Immature natural killer cell (primary cell): ENCODE measurements at regions not wholly inside any gene's neighbourhood (a gene's known extent, or its start where the extent isn't known, plus 50 kb on each side); places are given as distances from the start of the nearest gene placed in this dataset.
"Not testable (repeated sequence)": the region's sequence is repeated elsewhere in the genome, so short reads cannot be mapped to it uniquely, and the experiment has no call there.

Experiments
- DNase-seq, 3 donors: peaks; one replicate each; pipeline ENCODE4 v3.0.0; 2022; ENCODE audit warnings: mixed read lengths in 1 of 3
- H3K27ac Mint-ChIP-seq, 6 donors: one replicate each; pipeline ENCODE4 v1.8.0; 2020; ENCODE audit warnings: mixed read lengths in 6 of 6, mild to moderate bottlenecking in 5 of 6, inconsistent platforms in 4 of 6, moderate library complexity in 3 of 6
- H3K27me3 Mint-ChIP-seq, 3 donors: one replicate each; pipeline ENCODE4 v1.8.0; 2020 to 2021; ENCODE audit warnings: low read depth in 3 of 3, mild to moderate bottlenecking in 3 of 3, mixed read lengths in 3 of 3, moderate library complexity in 3 of 3, inconsistent platforms in 1 of 3
- H3K36me3 Mint-ChIP-seq, 3 donors: one replicate each; pipeline ENCODE4 v1.8.0; 2020; ENCODE audit warnings: mixed read lengths in 3 of 3, inconsistent platforms in 2 of 3, mild to moderate bottlenecking in 2 of 3
- H3K4me1 Mint-ChIP-seq, 2 donors: one replicate each; pipeline ENCODE4 v1.8.0; 2020; ENCODE audit warnings: inconsistent platforms in 2 of 2, mild to moderate bottlenecking in 2 of 2, mixed read lengths in 2 of 2, moderate library complexity in 1 of 2
- H3K4me3 Mint-ChIP-seq, 5 donors: one replicate each; pipeline ENCODE4 v1.8.0; 2020; ENCODE audit warnings: mild to moderate bottlenecking in 5 of 5, mixed read lengths in 5 of 5, inconsistent platforms in 3 of 5, moderate library complexity in 3 of 5
- H3K9me3 Mint-ChIP-seq, 6 donors: one replicate each; pipeline ENCODE4 v1.8.0; 2020; ENCODE audit warnings: mild to moderate bottlenecking in 6 of 6, mixed read lengths in 6 of 6, inconsistent platforms in 4 of 6, moderate library complexity in 3 of 6

GRCh38 chr15:75100679-75101078 lies 77.3 kb downstream of the PPCDC start:
- H3K4me3 Mint-ChIP-seq = no peak overlapping the region
- peak overlapping the region in 1 of 6 donors; percentile 31 for H3K27ac Mint-ChIP-seq
- no peak for DNase-seq
- H3K36me3 Mint-ChIP-seq = no peaks in the 10 kb centered on the region
- peaks cover 0 to 3% (median 2%) of the 10 kb centered on the region in 3 donors for H3K27me3 Mint-ChIP-seq
- H3K4me1 Mint-ChIP-seq = peaks cover 12 to 17% of the 10 kb centered on the region in 2 donors
- H3K9me3 Mint-ChIP-seq = no peaks in the 10 kb centered on the region

- DNase-seq = peak; percentile 53 to 69 (median 69)
Observed at GRCh38 chr15:75104804-75105557, 81.6 kb downstream of the PPCDC start.

GRCh38 chr15:75107516-75107907 lies 84.1 kb downstream of the PPCDC start:
- Mint-ChIP-seq H3K4me3 (peak overlapping the region in 1 of 5 donors; percentile 80), H3K27ac (peak overlapping the region; percentile 79 to 93 (median 90)), H3K9me3 (no peaks in the 10 kb centered on the region), H3K27me3 (peaks cover 6 to 13% (median 6%) of the 10 kb centered on the region in 3 donors), H3K4me1 (peaks cover 51 to 56% of the 10 kb centered on the region in 2 donors), H3K36me3 (peaks cover 0 to under 1% (median 0%) of the 10 kb centered on the region in 3 donors)
- DNase-seq = no peak

More at GRCh38 chr15:75104804-75105557, 81.6 kb downstream of the PPCDC start:
- H3K36me3 Mint-ChIP-seq = no peaks in the 10 kb centered on the region
- H3K4me3 Mint-ChIP-seq = peak overlapping the region; percentile 40 to 77 (median 55)
- H3K9me3 Mint-ChIP-seq = no peaks in the 10 kb centered on the region
- peaks cover 6 to 13% (median 6%) of the 10 kb centered on the region in 3 donors for H3K27me3 Mint-ChIP-seq
- H3K4me1 Mint-ChIP-seq = peaks cover 39 to 53% of the 10 kb centered on the region in 2 donors
- peak overlapping the region; percentile 20 to 91 (median 83) for H3K27ac Mint-ChIP-seq

- H3K9me3 Mint-ChIP-seq = no peaks in the 10 kb centered on the region
- H3K36me3 Mint-ChIP-seq = peaks cover 0 to 5% (median 0%) of the 10 kb centered on the region in 3 donors
- H3K4me1 Mint-ChIP-seq = peaks cover 58 to 62% of the 10 kb centered on the region in 2 donors
- peak overlapping the region; percentile 79 to 93 (median 90) for H3K27ac Mint-ChIP-seq
- DNase-seq = peak; percentile 83 to 84 (median 84)
- H3K27me3 Mint-ChIP-seq = peaks cover 6 to 13% (median 6%) of the 10 kb centered on the region in 3 donors
- H3K4me3 Mint-ChIP-seq = peak overlapping the region; percentile 72 to 81 (median 77)
Observed at GRCh38 chr15:75107908-75108838, 84.8 kb downstream of the PPCDC start.

- DNase-seq = no peak
- Mint-ChIP-seq H3K36me3 (peaks cover 0 to 5% (median 3%) of the 10 kb centered on the region in 3 donors), H3K4me1 (peaks cover 62 to 68% of the 10 kb centered on the region in 2 donors), H3K27me3 (peaks cover 6 to 13% (median 8%) of the 10 kb centered on the region in 3 donors), H3K4me3 (peak overlapping the region; percentile 72 to 81 (median 77)), H3K9me3 (peaks cover 0 to 2% (median 0%) of the 10 kb centered on the region in 6 donors), H3K27ac (peak overlapping the region; percentile 79 to 93 (median 90))
Observed at GRCh38 chr15:75109021-75109735, 85.8 kb downstream of the PPCDC start.

GRCh38 chr15:75109736-75110130 lies 86.3 kb downstream of the PPCDC start:
- Mint-ChIP-seq H3K27ac (peak overlapping the region; percentile 51 to 90 (median 81)), H3K36me3 (peaks cover 0 to 5% (median 4%) of the 10 kb centered on the region in 3 donors), H3K9me3 (peaks cover 0 to 2% (median 0%) of the 10 kb centered on the region in 6 donors), H3K4me1 (peaks cover 61 to 69% of the 10 kb centered on the region in 2 donors), H3K27me3 (peaks cover 5 to 13% (median 11%) of the 10 kb centered on the region in 3 donors), H3K4me3 (peak overlapping the region; percentile 68 to 81 (median 77))
- no peak for DNase-seq

GRCh38 chr15:75112278-75112847 lies 89.0 kb downstream of the PPCDC start:
- peaks cover 0 to 8% (median 7%) of the 10 kb centered on the region in 3 donors for H3K36me3 Mint-ChIP-seq
- H3K4me3 Mint-ChIP-seq = no peak overlapping the region
- no peak for DNase-seq
- peaks cover 3 to 13% (median 11%) of the 10 kb centered on the region in 3 donors for H3K27me3 Mint-ChIP-seq
- H3K4me1 Mint-ChIP-seq = peaks cover 56% of the 10 kb centered on the region in 2 donors
- peaks cover 0 to 2% (median 0%) of the 10 kb centered on the region in 6 donors for H3K9me3 Mint-ChIP-seq
- H3K27ac Mint-ChIP-seq = peak overlapping the region in 2 of 6 donors; percentile 6 to 40

- Mint-ChIP-seq H3K36me3 (peaks cover 0 to 8% (median 7%) of the 10 kb centered on the region in 3 donors), H3K4me3 (peak overlapping the region in 1 of 5 donors; percentile 7), H3K27ac (peak overlapping the region in 4 of 6 donors; percentile 12 to 64 (median 28)), H3K27me3 (peaks cover 3 to 11% (median 11%) of the 10 kb centered on the region in 3 donors), H3K4me1 (peaks cover 52 to 53% of the 10 kb centered on the region in 2 donors), H3K9me3 (peaks cover 0 to 2% (median 0%) of the 10 kb centered on the region in 6 donors)
- DNase-seq = no peak
Observed at GRCh38 chr15:75112848-75113492, 88.7 kb upstream of the C15orf39 start.

GRCh38 chr15:75114327-75114726 lies 87.4 kb upstream of the C15orf39 start:
- DNase-seq = no peak
- Mint-ChIP-seq H3K9me3 (peaks cover 0 to 2% (median 0%) of the 10 kb centered on the region in 6 donors), H3K4me3 (no peak overlapping the region), H3K27ac (peak overlapping the region in 1 of 6 donors; percentile 16), H3K27me3 (peaks cover 0 to 7% (median 2%) of the 10 kb centered on the region in 3 donors), H3K4me1 (peaks cover 38 to 40% of the 10 kb centered on the region in 2 donors), H3K36me3 (peaks cover 0 to 8% (median 7%) of the 10 kb centered on the region in 3 donors)

GRCh38 chr15:75114796-75115195 lies 86.9 kb upstream of the C15orf39 start:
- Mint-ChIP-seq H3K9me3 (peaks cover 0 to 2% (median 0%) of the 10 kb centered on the region in 6 donors), H3K4me1 (peaks cover 33 to 35% of the 10 kb centered on the region in 2 donors), H3K27ac (no peak overlapping the region), H3K27me3 (peaks cover 0 to 5% (median 2%) of the 10 kb centered on the region in 3 donors), H3K36me3 (peaks cover 0 to 8% (median 7%) of the 10 kb centered on the region in 3 donors), H3K4me3 (no peak overlapping the region)
- DNase-seq = no peak

- Mint-ChIP-seq H3K27ac (peak overlapping the region in 1 of 6 donors; percentile 32), H3K4me1 (peaks cover 27 to 28% of the 10 kb centered on the region in 2 donors), H3K4me3 (peak overlapping the region in 1 of 5 donors; percentile 17)
- not testable (repeated sequence) for H3K9me3 Mint-ChIP-seq, DNase-seq, H3K36me3 Mint-ChIP-seq, H3K27me3 Mint-ChIP-seq
Observed at GRCh38 chr15:75115411-75115913, 86.2 kb upstream of the C15orf39 start.

GRCh38 chr15:75116143-75116542 lies 85.5 kb upstream of the C15orf39 start:
- not testable (repeated sequence) for H3K9me3 Mint-ChIP-seq, H3K27me3 Mint-ChIP-seq, DNase-seq, H3K36me3 Mint-ChIP-seq, H3K27ac Mint-ChIP-seq, H3K4me3 Mint-ChIP-seq
- H3K4me1 Mint-ChIP-seq = peaks cover 23 to 26% of the 10 kb centered on the region in 2 donors
